HCT116 (cell line): ENCODE measurements at regions not wholly inside any gene's neighbourhood (a gene's known extent, or its start where the extent isn't known, plus 50 kb on each side); places are given as distances from the start of the nearest gene placed in this dataset.

ENCODE experiments used
- ATAC-seq: fragments of 200-7000 bp; cut with Tn5 transposase; 2 replicates; pipeline ENCODE4 v1.9.1; 2020; ENCODE audit warnings: mild to moderate bottlenecking, moderate library complexity
- BruUV-seq: library from RNA; stranded (reverse); fragments of 400-500 nt; replicated peaks from 2 replicates; lab custom pipeline; 2021; lab: Mats Ljungman, UMichigan
- CTCF ChIA-PET: fragments of 300-600 bp; sonication (Branson Sonifier 250); formaldehyde crosslinking; loops from one replicate; lab custom pipeline; 2021; ENCODE audit warnings: antibody characterized with exemption; lab: Charles Lee
- POLR2A ChIA-PET: fragments of 300-600, 350-600 bp; sonication (Branson Sonifier 250); formaldehyde crosslinking; loops from one replicate; lab custom pipeline; 2021; ENCODE audit warnings: antibody characterized with exemption; lab: Charles Lee
- RAD21 ChIA-PET, 2 experiments: fragments of 300-600 bp; sonication (Branson Sonifier 250); formaldehyde crosslinking; loops; one replicate each; lab custom pipeline; 2023; ENCODE audit warnings: low total read pairs in 2 of 2; ENCODE audit not compliant: uncharacterized antibody in 2 of 2, unreplicated experiment in 2 of 2, low non-redundant PET in 1 of 2; lab: Charles Lee
- DNase-seq: peaks from one replicate; pipeline ENCODE4 v3.0.0-alpha.2; 2010; ENCODE audit warnings: low read depth, low spot score
- H2AFZ ChIP-seq: fragments of 200-600 bp; shearing (Covaris generic), sonication (generic); 2 replicates; pipeline ENCODE4 v1.6.1; 2017; ENCODE audit warnings: low read depth, mixed run types, mixed read lengths, antibody characterized with exemption, low read length; ENCODE audit not compliant: poor library complexity, severe bottlenecking
- H3K27ac ChIP-seq: 2 replicates; pipeline ENCODE4 v1.5.1; 2012; ENCODE audit warnings: low read depth, low read length
- H3K27me3 ChIP-seq: fragments of 200-600 bp; sonication (generic); 2 replicates; pipeline ENCODE4 v1.6.1; 2016; ENCODE audit warnings: mixed run types, low read length, mixed read lengths; ENCODE audit not compliant: insufficient read depth
- H3K36me3 ChIP-seq, 2 experiments: fragments of 200-500 bp in 1 of 2; fragments of 200-600 bp in 1 of 2; sonication (Bioruptor generic) in 1 of 2; sonication (generic) in 1 of 2; 2 replicates each; pipeline versions ENCODE4 v1.5.1 to v1.6.1; 2014 to 2016; ENCODE audit warnings: low read length in 2 of 2, inconsistent platforms in 1 of 2, mixed read lengths in 1 of 2, mixed run types in 1 of 2; ENCODE audit not compliant: insufficient read depth in 2 of 2, control insufficient read depth in 1 of 2
- H3K4me1 ChIP-seq, 2 experiments: fragments of 200-600 bp in 1 of 2; sonication (generic) in 1 of 2; 2 replicates each; pipeline versions ENCODE4 v1.5.1 to v1.6.1; 2012 to 2017; ENCODE audit warnings: low read length in 2 of 2, inconsistent platforms in 1 of 2, mild to moderate bottlenecking in 1 of 2, mixed read lengths in 1 of 2, mixed run types in 1 of 2, moderate library complexity in 1 of 2; ENCODE audit not compliant: insufficient read depth in 2 of 2, control insufficient read depth in 1 of 2
- H3K4me2 ChIP-seq: fragments of 200-600 bp; sonication (generic); 2 replicates; pipeline ENCODE4 v1.6.1; 2017; ENCODE audit warnings: mixed run types, low read length, mixed read lengths
- H3K4me3 ChIP-seq, 2 experiments: fragments of 200-600 bp in 1 of 2; sonication (generic) in 1 of 2; replicated peaks in 1 of 2; 2 replicates each; pipeline ENCODE4 v1.5.1; 2011 to 2016; ENCODE audit warnings: low read length in 2 of 2, control low read depth in 1 of 2, low read depth in 1 of 2, mild to moderate bottlenecking in 1 of 2, mixed read lengths in 1 of 2, mixed run types in 1 of 2
- H3K79me2 ChIP-seq: fragments of 200-600 bp; sonication (generic); 2 replicates; pipeline ENCODE4 v1.6.1; 2017; ENCODE audit warnings: mild to moderate bottlenecking, mixed run types, low read length, moderate library complexity, mixed read lengths; ENCODE audit not compliant: insufficient read depth
- H3K9ac ChIP-seq: fragments of 200-600 bp; sonication (generic); 2 replicates; pipeline ENCODE4 v1.6.1; 2016; ENCODE audit warnings: low read length, mixed read lengths
- H3K9me2 ChIP-seq: fragments of 200-600 bp; sonication (generic), shearing (Covaris generic); 2 replicates; pipeline ENCODE4 v1.6.1; 2017; ENCODE audit warnings: mixed run types, mild to moderate bottlenecking, moderate library complexity; ENCODE audit not compliant: insufficient read depth
- H3K9me3 ChIP-seq, 2 experiments: fragments of 200-500 bp in 1 of 2; fragments of 200-600 bp in 1 of 2; sonication (Bioruptor generic) in 1 of 2; sonication (generic) in 1 of 2; 2 replicates each; pipeline ENCODE4 v1.6.1; 2014 to 2017; ENCODE audit warnings: low read length in 2 of 2, mixed read lengths in 2 of 2, inconsistent platforms in 1 of 2, low read depth in 1 of 2, mild to moderate bottlenecking in 1 of 2, mixed run types in 1 of 2, moderate library complexity in 1 of 2; ENCODE audit not compliant: control insufficient read depth in 1 of 2, insufficient read depth in 1 of 2
- H4K20me1 ChIP-seq: fragments of 200-600 bp; sonication (generic), shearing (Covaris generic); 2 replicates; pipeline ENCODE4 v1.6.1; 2017; ENCODE audit warnings: mixed run types, mild to moderate bottlenecking, moderate library complexity; ENCODE audit not compliant: insufficient read depth
- CBX3 ChIP-seq: IDR thresholded peaks from 2 replicates; pipeline ENCODE4 v1.6.1; 2012; ENCODE audit warnings: low read depth
- CEBPB ChIP-seq: IDR thresholded peaks from 2 replicates; pipeline ENCODE4 v1.6.1; 2012; ENCODE audit warnings: low read depth
- CTCF ChIP-seq, 3 experiments: fragments of 200-600 bp in 1 of 3; sonication (generic) in 1 of 3; IDR thresholded peaks in 2 of 3; conservative IDR thresholded peaks in 1 of 3; 2 replicates each; pipeline ENCODE4 v1.5.1; 2012 to 2017; ENCODE audit warnings: low read depth in 2 of 3, low read length in 2 of 3, antibody characterized with exemption in 1 of 3, borderline replicate concordance in 1 of 3, control low read depth in 1 of 3, mild to moderate bottlenecking in 1 of 3, mixed read lengths in 1 of 3, mixed run types in 1 of 3, moderate library complexity in 1 of 3; ENCODE audit not compliant: insufficient read depth in 1 of 3
- EGR1 ChIP-seq: IDR thresholded peaks from 2 replicates; pipeline ENCODE4 v1.6.1; 2012; ENCODE audit warnings: low read depth
- ELF1 ChIP-seq: IDR thresholded peaks from 2 replicates; pipeline ENCODE4 v1.6.1; 2012; ENCODE audit warnings: low read depth, borderline replicate concordance
- JUND ChIP-seq: IDR thresholded peaks from 2 replicates; pipeline ENCODE4 v1.6.1; 2012
- MAX ChIP-seq: IDR thresholded peaks from 2 replicates; pipeline ENCODE4 v1.6.1; 2012
- POLR2AphosphoS5 ChIP-seq: IDR thresholded peaks from 2 replicates; pipeline ENCODE4 v1.6.1; 2011; ENCODE audit warnings: mild to moderate bottlenecking, low read depth, low read length, moderate library complexity
- RAD21 ChIP-seq: IDR thresholded peaks from 2 replicates; pipeline ENCODE4 v1.6.1; 2012; ENCODE audit warnings: low read depth, mild to moderate bottlenecking
- SIN3A ChIP-seq: IDR thresholded peaks from 2 replicates; pipeline ENCODE4 v1.6.1; 2012; ENCODE audit warnings: low read depth
- SRF ChIP-seq: IDR thresholded peaks from 2 replicates; pipeline ENCODE4 v1.6.1; 2012; ENCODE audit warnings: low read depth
- TCF7L2 ChIP-seq: IDR thresholded peaks from 2 replicates; pipeline ENCODE4 v1.7.0; 2011; ENCODE audit warnings: borderline replicate concordance, inconsistent platforms; ENCODE audit not compliant: insufficient read depth, insufficient read length; ENCODE audit errors: extremely low read depth
- YY1 ChIP-seq: IDR thresholded peaks from 2 replicates; pipeline ENCODE4 v1.6.1; 2011; ENCODE audit warnings: low read length, low read depth, moderate library complexity, mild to moderate bottlenecking; ENCODE audit not compliant: insufficient replicate concordance; ENCODE audit errors: extremely low read depth
- ZBTB33 ChIP-seq: IDR thresholded peaks from 2 replicates; pipeline ENCODE4 v1.6.1; 2011; ENCODE audit warnings: mild to moderate bottlenecking, low read length, moderate library complexity; ENCODE audit not compliant: insufficient replicate concordance; ENCODE audit errors: extremely low read depth
- intact Hi-C: fragments of 100-400 bp; cut with micrococcal nuclease; formaldehyde crosslinking; loops from 2 replicates; pipeline ENCODE4 v1.10.0; 2022

- H3K4me1 ChIP-seq = no peaks in the 10 kb centered on the region
- BruUV-seq = no TSS peak
- no peaks in the 10 kb centered on the region for H3K9me2 ChIP-seq
- ChIA-PET POLR2A (no interaction called here), CTCF (no interaction called here), RAD21 (no interaction called here)
- H3K79me2 ChIP-seq = no peaks in the 10 kb centered on the region
- no peaks in the 10 kb centered on the region for H4K20me1 ChIP-seq
- H3K36me3 ChIP-seq = no peaks in the 10 kb centered on the region
- no peak overlapping the region for H3K27ac ChIP-seq
- H3K4me3 ChIP-seq = no peak overlapping the region
- DNase-seq (no peak), ATAC-seq (no peak)
- intact Hi-C loops = no loop called here
- H3K9me3 ChIP-seq = no peaks in the 10 kb centered on the region; a peak in 1 of 4 replicates
- H3K9ac ChIP-seq = no peak overlapping the region
- H2AFZ ChIP-seq = no peak overlapping the region
- H3K27me3 ChIP-seq = no peaks in the 10 kb centered on the region
- TF ChIP-seq TCF7L2 (no peak), EGR1 (no peak), CTCF (IDR thresholded peaks at IDR 0.05 in 2 of 3, conservative IDR thresholded peaks at IDR 0.05 in 1 of 3; ENCODE audit: borderline replicate concordance in 1 of 3, insufficient read depth in 1 of 3, low read depth in 2 of 3, low read length in 2 of 3) (no peak), CEBPB (no peak), CBX3 (no peak)
- H3K4me2 ChIP-seq = no peak overlapping the region
Measured at GRCh38 chr14:97564334-97564733, 767.2 kb downstream of the VRK1 start.

GRCh38 chr14:97571201-97571600 lies 774.0 kb downstream of the VRK1 start:
- Histone ChIP-seq H3K4me3 (no peak overlapping the region), H3K27ac (no peak overlapping the region), H3K4me1 (no peaks in the 10 kb centered on the region), H3K9me3 (no peaks in the 10 kb centered on the region), H3K36me3 (no peaks in the 10 kb centered on the region), H4K20me1 (no peaks in the 10 kb centered on the region), H3K9me2 (no peaks in the 10 kb centered on the region), H3K79me2 (no peaks in the 10 kb centered on the region), H3K4me2 (no peak overlapping the region), H3K27me3 (peaks cover 6% of the 10 kb centered on the region; the same call in 1 of the 2 replicates), H2AFZ (no peak overlapping the region), H3K9ac (no peak overlapping the region)
- intact Hi-C loops = no loop called here
- ChIA-PET RAD21 (no interaction called here), POLR2A (no interaction called here), CTCF (no interaction called here)
- ATAC-seq (no peak), DNase-seq (no peak)
- BruUV-seq = no TSS peak
- TF ChIP-seq RAD21 (no peak), MAX (no peak), ZBTB33 (no peak), CBX3 (no peak), YY1 (no peak), TCF7L2 (no peak), SIN3A (no peak), POLR2AphosphoS5 (no peak), EGR1 (no peak), ELF1 (no peak), JUND (no peak), SRF (no peak)
